Mesenteric fat pad (tissue), 1 donor: ENCODE measurements at regions not wholly inside any gene's neighbourhood (a gene's known extent, or its start where the extent isn't known, plus 50 kb on each side); places are given as distances from the start of the nearest gene placed in this dataset.
"Not testable (repeated sequence)": the region's sequence is repeated elsewhere in the genome, so short reads cannot be mapped to it uniquely, and the experiment has no call there.

Source experiments
- DNase-seq: peaks from one replicate; pipeline ENCODE4 v3.0.0-alpha.2; 2020; ENCODE audit warnings: low spot score
- donor health status: DM: yes; HTN: yes; CAD: no.

DNA sequence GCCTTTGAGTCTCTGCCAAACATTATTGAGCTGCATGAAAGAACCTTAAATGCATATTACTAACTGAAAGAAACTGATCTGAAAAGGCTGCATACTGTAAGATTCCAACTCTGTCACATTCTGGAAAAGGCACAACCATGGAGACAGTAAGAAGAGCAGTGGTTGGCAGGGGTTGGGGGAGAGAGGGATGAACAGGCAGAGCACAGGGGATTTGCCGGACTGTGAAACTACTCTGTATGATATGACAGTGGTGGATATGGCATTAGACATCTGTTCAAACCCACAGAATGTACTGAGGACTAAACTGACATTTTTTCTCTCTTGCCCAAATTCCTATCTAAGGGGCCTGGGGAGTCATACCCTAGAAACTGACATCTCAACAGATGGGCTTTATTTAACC, 138.4 kb downstream of the KCNJ12 start:
- not testable (repeated sequence) for DNase-seq

DNA sequence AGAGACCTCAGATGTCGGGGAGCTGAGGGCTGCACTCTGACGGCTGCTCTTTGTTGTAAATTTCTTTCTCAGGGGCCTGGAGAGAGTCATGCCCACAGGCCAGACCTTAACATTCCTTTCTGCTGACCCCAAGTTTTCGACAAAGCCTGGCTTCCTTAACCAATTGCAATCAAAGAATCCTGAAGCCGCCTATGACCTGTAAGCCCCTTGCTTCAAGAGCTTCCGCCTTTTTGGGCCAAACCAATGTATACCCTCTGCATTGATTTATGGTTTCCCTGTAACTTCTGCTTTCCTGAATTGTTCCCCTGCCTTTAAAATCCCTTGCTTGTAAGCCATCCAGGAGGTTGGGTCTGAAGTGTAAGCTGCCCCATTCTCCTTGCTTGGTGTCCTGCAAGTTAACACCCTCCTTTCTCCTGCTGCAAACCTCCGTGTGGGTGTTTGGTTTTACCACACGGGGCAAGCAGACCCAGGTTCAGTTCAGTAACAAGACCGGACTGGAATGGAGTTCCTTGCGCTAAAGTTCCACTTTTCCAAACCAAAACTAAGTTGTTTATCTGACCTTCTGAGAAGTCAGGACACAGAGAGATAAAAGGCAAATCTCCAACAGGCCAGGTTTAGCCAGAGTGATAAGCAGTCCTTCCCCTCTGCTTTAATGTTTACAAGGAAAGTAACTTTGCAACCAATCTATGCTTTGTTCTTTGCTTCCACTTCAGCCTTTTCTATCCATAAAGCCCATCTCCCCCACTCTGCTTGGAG, 141.6 kb downstream of the KCNJ12 start:
- no peak for DNase-seq

DNA sequence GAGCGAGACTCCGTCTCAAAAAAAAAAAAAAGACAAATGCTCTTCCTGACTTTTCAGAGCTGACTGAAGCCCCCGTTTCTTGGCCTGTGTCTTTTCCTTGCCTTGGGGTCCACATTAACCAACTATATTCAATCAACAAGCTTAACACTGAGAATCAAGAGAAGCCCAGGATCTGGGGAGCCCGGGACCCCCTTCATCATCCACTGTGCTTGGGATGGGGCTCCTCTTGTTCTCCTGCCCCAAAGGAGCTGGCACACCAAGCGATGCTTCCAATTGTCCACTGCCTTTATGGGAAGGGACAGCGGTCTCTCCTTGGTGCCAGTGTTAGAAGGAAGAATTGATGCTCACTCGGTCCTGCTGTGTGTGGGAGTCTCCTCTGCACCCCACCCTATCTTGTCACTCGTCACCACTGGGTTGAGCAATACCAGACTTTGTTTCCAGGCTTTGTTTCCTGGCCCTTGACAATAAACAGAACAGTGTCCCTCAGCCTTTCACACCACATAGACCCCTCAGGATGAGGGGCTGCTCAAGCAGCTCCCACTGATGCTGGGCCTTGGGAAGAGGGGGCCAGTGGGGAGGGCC, 146.7 kb downstream of the KCNJ12 start:
- DNase-seq, result no peak

DNA sequence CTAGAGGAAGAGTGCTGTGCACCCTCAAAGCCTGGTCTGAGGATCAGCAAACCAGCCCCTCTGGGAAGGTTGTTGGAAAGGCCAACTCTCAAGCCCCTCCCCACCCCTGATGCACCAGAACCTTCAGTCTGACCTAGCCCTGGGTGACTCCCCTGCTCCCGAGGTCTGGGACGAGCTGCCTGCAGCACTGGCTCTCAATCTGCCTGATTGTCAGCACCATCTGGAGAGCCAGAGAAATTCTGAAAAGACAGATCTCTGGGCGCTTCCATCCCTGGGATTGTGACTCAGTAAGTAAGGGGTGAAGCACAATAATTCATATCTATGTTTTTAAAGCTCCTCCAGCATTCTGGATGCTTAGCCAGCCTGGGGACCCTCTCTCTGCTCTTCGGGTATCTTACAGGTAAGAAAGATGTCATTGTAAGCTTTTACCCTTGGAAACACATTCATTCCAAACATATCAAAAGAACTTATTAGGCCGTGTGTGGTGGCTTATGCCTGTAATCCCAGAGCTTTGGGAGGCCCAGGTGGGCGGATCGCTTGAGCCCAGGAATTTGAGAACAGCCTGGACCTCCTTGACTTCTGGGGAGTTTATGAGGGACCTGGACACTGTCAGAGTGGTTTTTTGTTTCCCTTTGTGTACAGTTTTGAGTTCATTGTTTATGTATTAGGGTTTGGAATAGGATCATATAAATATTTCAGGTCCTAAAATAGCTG, 147.5 kb downstream of the KCNJ12 start:
- no peak for DNase-seq

DNA sequence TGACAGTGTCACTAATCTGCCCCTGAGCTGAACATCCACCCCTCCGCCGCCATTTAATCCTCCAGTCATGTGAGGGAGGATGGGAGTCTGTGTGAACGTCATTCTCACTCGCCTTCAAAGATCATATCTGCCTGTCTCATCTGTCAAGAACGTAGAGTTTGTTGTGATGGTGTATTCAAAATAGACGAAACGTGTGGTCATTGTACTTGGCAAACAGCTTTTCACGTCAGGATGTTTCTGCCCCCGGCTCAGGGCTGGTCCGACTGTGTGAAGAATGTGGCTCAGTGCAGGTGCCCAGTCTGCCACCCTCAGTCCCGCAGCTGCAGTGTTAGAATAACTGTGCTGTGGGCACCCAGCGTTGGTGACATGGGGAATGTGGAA, 148.0 kb downstream of the KCNJ12 start:
- no peak for DNase-seq

DNA sequence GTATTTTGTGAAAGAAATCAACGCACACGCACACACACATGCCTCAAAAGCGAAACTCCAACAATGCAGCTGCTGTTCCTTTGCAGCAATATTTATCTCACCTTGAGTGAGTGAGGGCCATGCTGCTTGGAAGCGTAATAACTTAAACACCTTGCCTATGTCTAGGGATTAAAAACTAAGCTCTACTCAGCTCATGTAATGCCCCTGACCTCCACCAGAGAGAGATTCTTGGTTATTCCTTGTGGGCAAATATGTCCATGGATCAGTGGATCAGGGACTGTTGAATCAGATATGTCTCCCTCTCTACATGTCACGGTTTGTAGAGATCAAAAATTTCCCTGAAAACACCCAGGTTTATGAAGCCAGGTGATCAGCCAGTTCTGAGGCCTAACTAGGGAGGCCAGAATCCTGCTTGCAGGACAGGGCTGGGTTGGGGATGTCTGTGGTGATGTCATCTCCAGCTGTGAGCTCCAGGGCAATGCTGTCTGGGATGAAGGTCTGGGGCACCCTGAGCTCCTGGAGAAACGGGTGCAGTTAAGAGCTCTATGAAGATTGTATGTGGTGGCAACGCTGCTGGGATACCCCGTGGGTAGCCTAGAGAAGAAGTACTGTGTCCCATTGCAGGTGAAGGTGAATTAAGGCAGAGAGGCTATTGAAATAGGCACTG, 149.4 kb downstream of the KCNJ12 start:
- DNase-seq, result no peak

DNA sequence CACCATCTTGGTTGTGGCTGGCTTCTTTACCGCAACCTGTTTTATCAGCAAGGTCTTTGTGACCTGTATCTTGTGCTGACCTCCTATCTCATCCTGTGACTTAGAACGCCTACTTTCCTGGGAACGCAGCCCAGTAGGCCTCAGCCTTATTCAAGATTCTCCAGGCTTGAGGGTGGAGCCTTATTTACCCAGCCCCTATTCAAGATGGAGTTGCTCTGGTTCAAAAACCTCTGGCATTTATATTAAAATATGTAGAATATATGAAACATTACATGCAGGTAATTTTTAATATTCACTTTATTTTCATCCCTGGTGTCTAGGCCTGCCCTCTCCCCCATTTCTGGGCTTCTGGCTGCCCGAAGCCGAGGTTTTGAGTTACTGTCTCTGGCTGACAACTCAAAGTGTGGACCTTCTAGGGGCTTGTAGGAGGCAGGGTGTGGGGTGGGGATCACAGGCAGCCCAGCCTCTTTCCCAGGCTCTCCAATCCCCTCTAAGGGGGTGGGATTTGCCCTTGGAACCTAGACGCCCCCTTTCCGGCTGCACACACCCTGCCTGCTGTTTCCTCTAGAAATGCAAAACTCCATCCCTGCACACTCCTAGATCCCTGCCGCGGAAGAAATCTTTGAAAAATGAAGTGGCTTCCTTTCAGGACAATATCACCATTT, 152.0 kb downstream of the KCNJ12 start:
- DNase-seq, result no peak

DNA sequence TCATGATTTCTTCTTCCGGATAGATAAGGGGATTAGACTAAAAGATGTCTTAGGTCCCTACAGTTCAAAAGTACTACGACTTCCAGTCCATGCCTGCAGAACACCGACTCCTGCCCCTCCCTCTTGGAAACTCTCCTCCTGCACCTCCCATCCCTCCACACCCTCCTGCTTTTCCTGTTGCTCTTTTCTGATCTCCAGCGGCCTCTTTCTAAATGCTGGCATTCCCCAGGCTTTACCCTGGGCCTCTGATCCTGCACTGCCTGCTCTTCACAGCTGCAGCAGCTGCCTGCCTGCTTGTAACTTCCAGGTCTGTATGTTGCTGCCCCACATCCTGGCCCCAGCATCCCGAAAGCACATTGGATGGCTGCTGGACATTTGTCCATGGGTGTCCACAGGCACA, 154.2 kb downstream of the KCNJ12 start:
- DNase-seq, result no peak

DNA sequence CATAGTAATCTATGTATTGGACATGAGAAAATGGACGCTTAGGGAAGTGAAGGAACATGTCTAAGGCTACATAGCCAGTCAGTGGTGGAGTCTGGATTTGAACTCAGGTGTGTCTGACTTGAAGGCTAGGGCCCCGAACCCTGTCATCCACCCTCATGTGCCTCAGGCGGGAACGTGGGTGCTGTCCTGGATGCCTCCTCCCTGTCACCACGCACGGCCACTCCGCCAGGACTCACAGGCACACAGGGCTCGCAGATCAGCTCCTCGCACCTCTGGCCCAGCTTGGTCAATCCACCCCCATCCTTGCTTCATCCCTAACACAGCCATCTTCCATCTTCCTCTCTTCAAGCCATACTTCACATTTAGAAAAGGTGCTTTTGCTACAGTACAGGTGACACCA, 154.7 kb downstream of the KCNJ12 start:
- no peak for DNase-seq

DNA sequence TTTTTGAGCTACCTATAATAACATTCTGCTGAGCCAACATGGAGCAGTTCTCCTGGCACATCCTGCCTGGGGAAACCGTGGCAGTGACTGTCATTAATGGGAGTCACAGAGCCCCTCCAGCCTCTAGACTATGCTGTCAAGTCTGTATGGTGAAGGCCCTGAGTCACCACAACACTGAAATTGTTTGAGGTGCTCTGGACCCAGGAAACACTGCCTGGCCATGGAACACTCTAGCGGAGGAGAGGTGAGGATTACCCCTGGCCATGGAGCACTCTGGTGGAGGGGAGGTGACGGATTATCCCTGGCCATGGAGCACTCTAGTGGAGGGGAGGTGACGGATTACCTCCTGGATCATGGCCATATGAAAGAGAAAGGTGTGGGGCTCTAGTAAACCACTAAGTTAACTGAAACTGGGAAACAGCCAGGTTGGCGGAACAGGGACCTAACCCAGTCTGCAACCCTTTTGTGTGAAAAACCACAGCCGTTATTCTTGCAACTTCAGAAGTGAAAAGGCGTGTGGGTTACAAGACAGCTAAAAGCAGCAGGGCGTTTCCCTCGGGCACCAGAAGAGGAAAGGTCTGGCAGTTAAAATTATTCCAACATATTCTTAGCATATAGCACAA, 156.7 kb downstream of the KCNJ12 start:
- no peak for DNase-seq

DNA sequence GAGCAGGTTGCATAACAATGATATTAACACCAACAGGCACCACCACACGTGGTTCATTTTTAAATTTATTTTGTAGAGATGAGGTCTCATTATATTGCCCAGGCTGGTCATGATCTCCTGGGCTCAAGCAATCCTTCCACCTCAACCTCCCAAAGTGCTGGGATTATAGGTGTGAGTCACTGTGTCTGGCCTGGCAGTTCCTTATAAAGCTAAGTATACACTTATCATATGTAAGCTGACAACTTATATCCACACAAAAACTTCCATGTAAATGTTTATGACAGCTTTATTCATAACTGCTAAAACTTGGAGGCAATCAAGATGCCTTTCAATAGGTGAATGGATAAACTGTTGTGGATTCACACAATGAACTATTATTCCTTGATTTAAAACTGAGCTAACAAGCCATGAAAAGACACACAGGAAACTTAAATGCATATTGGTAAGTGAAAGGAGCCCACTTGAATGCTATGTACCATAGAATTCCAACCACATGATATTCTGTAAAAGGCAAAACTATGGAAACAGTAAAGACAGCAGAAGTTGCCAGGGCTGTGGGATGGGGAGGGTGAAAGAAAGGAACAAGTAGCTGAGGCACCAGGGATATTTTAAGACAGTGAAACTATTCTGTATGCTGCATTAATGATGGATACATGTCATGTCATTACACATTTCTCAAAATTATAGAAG, 156.5 kb upstream of the KCNJ18 start:
- no peak for DNase-seq

DNA sequence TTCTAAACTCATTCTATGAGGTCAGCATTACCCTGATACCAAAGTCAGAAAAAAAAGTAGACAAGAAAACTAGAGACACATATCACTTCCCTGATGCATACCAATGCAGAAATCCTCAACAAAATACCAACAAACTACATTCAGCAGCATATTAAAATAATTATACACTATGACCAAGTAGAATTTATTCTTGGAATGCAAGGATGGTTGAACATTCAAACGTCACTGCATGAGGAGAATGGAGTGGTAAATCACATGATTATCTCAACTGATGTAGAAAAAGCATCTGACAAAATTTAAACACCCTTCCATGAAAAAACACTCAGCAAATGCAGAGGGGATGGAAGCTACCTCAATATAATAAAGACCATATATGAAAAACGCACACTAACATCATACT, 155.0 kb upstream of the KCNJ18 start:
- DNase-seq, result no peak

DNA sequence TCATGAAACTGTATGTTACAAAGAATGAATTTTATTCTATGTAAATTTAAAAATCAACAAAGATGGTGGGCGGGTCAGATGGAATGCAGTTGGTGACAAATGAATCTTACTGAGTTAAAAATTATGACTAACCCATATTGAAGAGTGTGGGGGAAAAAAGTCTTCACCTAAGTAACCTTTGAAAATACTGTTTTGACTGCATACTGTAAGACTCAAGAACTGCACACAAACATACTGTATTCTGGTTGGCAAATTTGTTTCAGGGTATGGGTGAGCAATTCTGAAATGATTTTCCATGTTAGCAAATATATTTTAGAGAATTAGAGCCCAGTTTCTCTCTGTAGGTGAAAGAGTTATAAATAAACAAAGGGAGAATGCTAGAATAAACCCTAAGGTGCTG, 153.7 kb upstream of the KCNJ18 start:
- DNase-seq, result no peak

DNA sequence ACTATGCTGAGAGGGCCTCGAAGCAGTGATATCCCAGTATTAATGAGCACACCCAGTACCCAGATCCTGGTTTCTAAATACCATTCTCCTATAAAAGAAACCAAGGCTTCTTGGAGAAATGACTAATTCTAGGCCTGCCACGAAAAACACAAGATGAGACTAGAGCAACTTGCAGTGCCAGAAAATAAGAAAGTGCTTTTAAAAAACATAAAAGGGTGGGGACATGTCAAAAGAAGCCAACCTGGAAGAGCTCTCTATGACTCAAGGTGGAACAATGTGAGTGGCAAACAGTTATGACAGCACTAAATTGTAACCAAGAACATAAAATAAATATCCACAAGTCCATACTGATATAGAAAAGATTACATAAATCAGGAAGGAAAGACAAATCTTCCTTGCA, 153.2 kb upstream of the KCNJ18 start:
- no peak for DNase-seq

DNA sequence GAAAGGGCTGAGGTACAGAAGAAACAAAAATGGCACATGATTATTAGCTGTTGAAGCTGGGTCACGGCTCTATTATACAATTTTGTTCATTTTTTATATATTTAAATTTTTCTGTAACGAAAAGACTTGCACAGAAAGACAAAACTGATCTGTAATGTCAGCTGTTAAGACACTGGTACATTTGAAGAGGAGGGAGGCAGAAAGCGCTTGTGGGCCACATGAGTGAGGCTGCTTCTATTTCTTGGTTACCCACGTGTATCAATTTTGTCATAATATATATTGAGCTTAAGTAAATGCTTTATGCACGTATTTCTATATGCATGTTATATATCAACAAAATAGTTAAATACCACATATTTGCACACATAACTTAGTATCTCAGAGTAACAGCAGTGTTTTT, 151.8 kb upstream of the KCNJ18 start:
- DNase-seq, result no peak

DNA sequence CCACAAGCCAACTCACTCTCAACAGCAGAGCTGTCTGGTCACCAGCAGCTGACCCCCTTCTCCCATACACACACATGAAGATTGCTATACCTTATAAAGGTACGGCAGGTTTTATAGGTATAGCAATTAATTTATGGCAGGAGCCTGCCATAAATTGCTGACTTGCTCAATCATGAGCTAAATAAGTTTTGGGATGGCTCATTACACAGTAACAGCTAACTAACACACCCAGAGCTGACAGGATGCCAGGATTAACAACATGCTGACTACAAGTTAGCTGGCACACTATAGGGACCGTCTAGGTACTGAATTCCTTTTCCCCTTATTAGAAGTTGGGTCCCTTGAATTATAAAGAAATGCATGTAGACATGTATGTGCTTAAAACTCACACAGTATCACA, 150.3 kb upstream of the KCNJ18 start:
- no peak for DNase-seq

DNA sequence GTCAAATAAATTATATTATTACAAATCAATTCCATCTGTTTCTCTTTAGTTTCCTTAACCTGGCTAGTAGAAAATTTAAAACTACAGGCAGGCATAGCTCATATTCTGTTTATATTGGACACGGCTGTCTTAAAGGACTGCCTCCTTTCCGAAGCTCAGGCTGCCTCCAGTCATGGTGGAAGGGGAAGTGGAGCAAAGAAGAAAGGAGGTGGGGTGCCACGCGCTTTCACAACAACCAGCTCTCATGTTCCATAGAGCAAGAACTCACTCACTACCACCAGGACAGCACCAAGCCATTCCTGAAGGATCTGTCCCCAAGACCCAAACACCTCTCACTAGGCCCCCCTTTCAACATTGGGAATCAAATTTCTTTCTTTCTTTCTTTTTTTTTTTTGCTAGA, 149.3 kb upstream of the KCNJ18 start:
- DNase-seq, result no peak

DNA sequence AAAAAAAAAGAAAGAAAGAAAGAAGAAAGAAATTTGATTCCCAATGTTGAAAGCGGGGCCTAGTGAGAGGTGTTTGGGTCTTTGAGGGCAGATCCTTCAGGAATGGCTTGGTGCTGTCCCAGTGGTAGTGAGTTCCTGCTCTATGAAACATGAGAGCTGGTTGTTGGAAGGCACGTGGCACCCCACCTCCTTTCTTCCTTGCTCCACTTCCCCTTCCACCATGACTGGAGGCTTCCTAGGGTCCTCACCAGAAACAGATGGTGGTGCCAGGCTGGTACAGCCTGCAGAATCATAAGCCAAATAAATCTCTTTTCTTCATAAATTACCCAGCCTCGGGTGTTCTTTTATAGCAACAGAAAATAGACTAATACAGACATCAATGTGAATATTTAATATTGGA, 147.3 kb upstream of the KCNJ18 start:
- DNase-seq, result no peak

DNA sequence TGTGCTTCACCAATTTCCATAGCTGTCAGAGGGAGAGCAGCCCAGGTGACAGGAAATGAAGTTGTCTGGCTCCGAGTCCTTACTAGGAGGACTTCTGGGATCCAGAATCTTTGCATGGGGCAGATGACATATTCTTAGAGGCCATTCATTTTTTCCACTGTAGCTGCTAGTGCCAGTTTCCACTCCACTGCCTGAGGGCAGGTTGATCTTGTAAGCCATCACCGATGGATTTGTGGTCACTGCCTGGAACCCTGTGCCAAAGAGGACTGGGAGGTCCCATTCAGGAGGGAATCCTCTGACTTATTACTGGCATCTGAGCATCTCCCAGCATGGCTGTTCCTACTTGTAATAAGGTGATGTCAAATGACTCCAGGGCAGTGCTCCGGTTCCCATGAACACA, 144.1 kb upstream of the KCNJ18 start:
- DNase-seq, result no peak

DNA sequence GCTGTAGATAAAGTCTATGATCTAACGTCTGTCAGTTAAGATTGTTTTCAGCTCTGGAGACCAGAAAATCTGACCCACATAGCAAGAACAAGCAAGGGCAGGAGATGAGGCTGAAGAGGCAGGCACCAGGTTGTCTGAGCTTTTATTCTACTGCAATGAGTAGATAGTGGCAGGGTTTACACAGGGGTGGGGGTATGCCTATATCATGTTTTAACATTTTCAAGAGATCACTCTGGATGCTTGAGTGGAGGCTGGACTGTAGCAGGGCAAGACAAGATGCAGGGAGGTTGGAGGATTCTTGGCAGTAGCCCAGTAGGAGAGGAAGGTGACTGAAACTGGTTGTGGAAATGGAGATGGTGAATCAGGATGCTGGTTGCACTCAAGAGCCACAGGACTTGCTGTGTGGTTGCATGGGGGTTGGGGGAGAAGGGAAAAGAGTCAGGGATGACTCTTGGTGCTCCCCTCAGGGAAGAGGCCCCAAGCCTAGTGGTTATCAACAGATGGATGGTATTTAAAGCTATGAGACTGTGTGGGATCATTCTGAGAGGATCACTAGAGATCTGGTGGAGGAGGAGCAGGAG, 143.1 kb upstream of the KCNJ18 start:
- DNase-seq, result no peak
